ENCODE measurements at regions not wholly inside any gene's neighbourhood (a gene's known extent, or its start where the extent isn't known, plus 50 kb on each side); places are given as distances from the start of the nearest gene placed in this dataset.

GRCh38 chr2:6418291-6418690 lies 447.4 kb downstream of the CMPK2 start:
- Histone ChIP-seq H3K36me3 (replicated peaks; ENCODE audit: control insufficient read depth, insufficient read depth, low read length) (no peaks in the 10 kb centered on the region), H3K27me3 (ENCODE audit: control insufficient read depth, insufficient read depth, low read length) (no peaks in the 10 kb centered on the region), H3K4me3 (ENCODE audit: insufficient read depth, low read depth, low read length) (no peak overlapping the region)
- no peak for DNase-seq

DNA sequence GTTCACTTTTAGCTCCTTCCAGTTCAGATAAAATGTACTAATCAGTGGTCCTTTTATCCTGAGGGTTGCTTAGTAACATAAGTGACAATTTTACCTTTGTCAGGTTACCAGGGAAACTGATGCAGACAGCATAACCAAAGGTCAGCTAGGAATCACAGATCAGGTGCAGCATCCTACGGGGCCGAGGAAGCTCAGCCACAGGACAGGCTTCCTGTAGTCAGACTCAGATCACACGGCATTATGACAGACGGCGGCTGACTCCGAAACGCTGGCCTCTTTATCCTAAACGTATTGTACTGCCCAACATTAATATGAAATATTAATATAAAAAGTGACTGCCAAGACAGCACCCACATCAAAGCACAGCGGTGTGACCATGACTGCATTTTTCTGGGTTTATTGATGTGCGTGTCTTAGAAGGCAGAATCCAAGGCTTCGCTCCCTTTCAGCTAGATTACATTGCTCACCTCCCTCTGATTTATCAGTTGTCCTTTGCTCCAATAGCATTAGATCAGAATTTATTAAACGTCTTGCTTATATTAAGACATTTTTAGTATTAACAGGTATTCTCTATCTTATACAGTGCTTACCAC lies 444.5 kb downstream of the CMPK2 start:
- H3K4me3 ChIP-seq (ENCODE audit: insufficient read depth, low read depth, low read length): no peak overlapping the region
- no peaks in the 10 kb centered on the region for H3K27me3 ChIP-seq (ENCODE audit: control insufficient read depth, insufficient read depth, low read length)
- no peak for DNase-seq
- no peaks in the 10 kb centered on the region for H3K36me3 ChIP-seq (replicated peaks; ENCODE audit: control insufficient read depth, insufficient read depth, low read length)

DNA sequence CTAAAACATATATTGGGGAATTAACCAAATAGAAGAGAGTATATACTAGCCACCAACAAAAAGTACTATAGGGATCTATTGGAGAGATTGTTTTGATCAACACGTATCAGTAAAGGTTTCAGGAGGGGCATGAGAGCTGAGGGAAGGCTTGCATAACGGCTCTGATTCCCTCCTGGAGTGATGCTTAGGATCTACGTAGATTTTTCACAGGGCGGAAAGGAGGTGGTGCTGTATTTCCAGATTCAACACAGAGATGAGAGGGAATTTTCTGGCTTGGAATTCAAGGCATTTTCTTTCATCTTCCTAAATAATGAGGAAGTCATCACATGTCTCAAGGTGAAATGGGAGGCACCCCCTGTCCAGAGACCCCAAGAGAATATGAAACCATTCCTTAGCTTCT lies 443.8 kb downstream of the CMPK2 start:
- Histone ChIP-seq H3K36me3 (replicated peaks; ENCODE audit: control insufficient read depth, insufficient read depth, low read length) (no peaks in the 10 kb centered on the region), H3K4me3 (ENCODE audit: insufficient read depth, low read depth, low read length) (no peak overlapping the region), H3K27me3 (ENCODE audit: control insufficient read depth, insufficient read depth, low read length) (no peaks in the 10 kb centered on the region)
- DNase-seq: no peak

GRCh38 chr2:6423157-6423556 lies 442.6 kb downstream of the CMPK2 start:
- H3K4me3 ChIP-seq (ENCODE audit: insufficient read depth, low read depth, low read length): no peak overlapping the region
- no peak for DNase-seq
- H3K27me3 ChIP-seq (ENCODE audit: control insufficient read depth, insufficient read depth, low read length): no peaks in the 10 kb centered on the region
- no peaks in the 10 kb centered on the region for H3K36me3 ChIP-seq (replicated peaks; ENCODE audit: control insufficient read depth, insufficient read depth, low read length)

- no peak for DNase-seq
- no peak overlapping the region for H3K4me3 ChIP-seq (ENCODE audit: insufficient read depth, low read depth, low read length)
- no peaks in the 10 kb centered on the region for H3K27me3 ChIP-seq (ENCODE audit: control insufficient read depth, insufficient read depth, low read length)
- no peaks in the 10 kb centered on the region for H3K36me3 ChIP-seq (replicated peaks; ENCODE audit: control insufficient read depth, insufficient read depth, low read length)
Observed at GRCh38 chr2:6423944-6424343, 441.8 kb downstream of the CMPK2 start.

- DNase-seq: no peak
- no peaks in the 10 kb centered on the region for H3K36me3 ChIP-seq (replicated peaks; ENCODE audit: control insufficient read depth, insufficient read depth, low read length)
- H3K4me3 ChIP-seq (ENCODE audit: insufficient read depth, low read depth, low read length): no peak overlapping the region
- no peaks in the 10 kb centered on the region for H3K27me3 ChIP-seq (ENCODE audit: control insufficient read depth, insufficient read depth, low read length)
Observed at GRCh38 chr2:6425032-6425431, 440.7 kb downstream of the CMPK2 start.

DNA sequence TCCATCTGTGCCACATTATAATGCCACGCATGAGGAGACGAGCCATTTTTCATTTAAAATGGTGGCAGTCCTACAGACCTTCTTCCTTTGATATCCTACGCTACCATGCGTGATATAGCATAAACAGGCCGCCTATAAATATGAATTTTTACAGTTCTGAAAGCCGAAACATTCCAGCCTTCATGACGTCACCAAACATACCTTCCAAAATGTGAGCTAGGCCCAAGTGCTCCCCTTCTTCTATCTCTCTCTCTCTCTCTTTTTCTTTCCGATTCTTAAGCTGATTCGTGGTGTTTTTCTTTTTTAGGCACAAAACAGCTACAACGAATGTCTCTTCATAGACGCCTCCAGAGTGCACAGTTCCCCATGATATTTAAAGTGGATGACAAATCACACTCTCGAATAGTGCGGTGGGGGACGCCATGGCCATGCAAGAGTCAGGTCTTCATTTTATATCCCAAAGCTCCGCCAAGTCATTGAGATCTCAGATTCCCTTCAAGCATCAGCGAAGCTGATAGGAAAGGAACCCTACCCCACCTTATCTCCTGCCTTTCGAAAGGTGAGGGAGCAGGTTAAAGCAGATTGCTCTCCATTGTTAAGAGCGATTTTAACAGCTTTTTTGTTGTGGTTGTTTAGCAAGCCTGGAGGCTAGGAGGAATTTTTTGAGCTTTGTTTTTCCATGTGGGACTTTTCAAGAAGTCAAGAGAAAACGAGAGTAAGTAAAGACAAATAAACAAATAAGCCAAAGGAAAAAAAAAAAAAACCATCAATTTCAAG lies 436.3 kb downstream of the CMPK2 start:
- Histone ChIP-seq H3K36me3 (replicated peaks; ENCODE audit: control insufficient read depth, insufficient read depth, low read length) (no peaks in the 10 kb centered on the region), H3K4me3 (ENCODE audit: insufficient read depth, low read depth, low read length) (no peak overlapping the region)
- DNase-seq: no peak

DNA sequence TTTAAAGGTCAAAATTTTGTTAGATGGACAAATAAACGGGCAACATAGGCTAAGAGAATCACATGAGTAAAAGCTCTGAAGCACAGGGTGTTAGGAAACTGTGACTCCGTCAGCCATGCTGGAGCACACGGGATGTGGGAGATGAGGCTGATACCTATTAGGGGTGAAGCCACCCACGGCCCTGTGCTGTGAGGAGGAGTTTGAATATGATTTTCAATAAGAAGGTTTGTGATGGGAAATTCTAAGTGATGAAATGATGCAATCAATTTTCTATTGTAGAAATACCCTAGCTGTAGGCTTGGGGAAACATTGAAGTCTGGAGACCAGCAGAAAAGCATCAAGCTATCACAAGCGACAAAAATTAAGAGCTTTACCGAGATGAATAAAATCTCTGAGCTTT lies 431.3 kb downstream of the CMPK2 start:
- no peak for DNase-seq
- Histone ChIP-seq H3K27me3 (ENCODE audit: control insufficient read depth, insufficient read depth, low read length) (no peaks in the 10 kb centered on the region), H3K4me3 (ENCODE audit: insufficient read depth, low read depth, low read length) (no peak overlapping the region), H3K36me3 (replicated peaks; ENCODE audit: control insufficient read depth, insufficient read depth, low read length) (no peaks in the 10 kb centered on the region)

More for the DNA sequence above, 436.3 kb downstream of the CMPK2 start:
- no peaks in the 10 kb centered on the region for H3K27me3 ChIP-seq (ENCODE audit: control insufficient read depth, insufficient read depth, low read length)

DNA sequence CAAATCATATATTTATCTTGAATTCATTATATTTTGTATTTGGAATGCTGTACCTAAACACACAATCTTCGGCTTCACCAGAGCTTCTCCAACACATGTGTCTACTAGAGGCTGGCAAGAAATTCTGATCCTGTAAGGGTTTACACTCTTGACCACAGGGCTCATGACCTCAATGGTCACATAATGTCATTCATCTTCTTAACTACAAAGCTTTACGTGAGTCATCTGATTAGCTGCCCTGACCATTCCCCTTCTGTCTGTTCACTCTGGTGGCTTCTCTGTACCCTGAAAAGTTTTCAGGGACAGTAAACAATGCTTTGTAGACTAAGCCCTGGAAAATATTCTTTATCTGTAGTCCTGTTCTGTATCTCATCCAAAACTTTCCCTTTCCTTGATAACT lies 423.9 kb downstream of the CMPK2 start:
- Histone ChIP-seq H3K36me3 (replicated peaks; ENCODE audit: control insufficient read depth, insufficient read depth, low read length) (no peaks in the 10 kb centered on the region), H3K4me3 (ENCODE audit: insufficient read depth, low read depth, low read length) (no peak overlapping the region), H3K27me3 (ENCODE audit: control insufficient read depth, insufficient read depth, low read length) (no peaks in the 10 kb centered on the region)
- no peak for DNase-seq

- Histone ChIP-seq H3K4me3 (ENCODE audit: insufficient read depth, low read depth, low read length) (no peak overlapping the region), H3K36me3 (replicated peaks; ENCODE audit: control insufficient read depth, insufficient read depth, low read length) (no peaks in the 10 kb centered on the region), H3K27me3 (ENCODE audit: control insufficient read depth, insufficient read depth, low read length) (no peaks in the 10 kb centered on the region)
- no peak for DNase-seq
Observed at GRCh38 chr2:6442252-6442985, 423.3 kb downstream of the CMPK2 start.

- Histone ChIP-seq H3K36me3 (replicated peaks; ENCODE audit: control insufficient read depth, insufficient read depth, low read length) (no peaks in the 10 kb centered on the region), H3K4me3 (ENCODE audit: insufficient read depth, low read depth, low read length) (no peak overlapping the region), H3K27me3 (ENCODE audit: control insufficient read depth, insufficient read depth, low read length) (no peaks in the 10 kb centered on the region)
- no peak for DNase-seq
Observed at GRCh38 chr2:6443061-6443823, 422.5 kb downstream of the CMPK2 start.

- H3K27me3 ChIP-seq (ENCODE audit: control insufficient read depth, insufficient read depth, low read length): no peaks in the 10 kb centered on the region
- DNase-seq: no peak
- no peaks in the 10 kb centered on the region for H3K36me3 ChIP-seq (replicated peaks; ENCODE audit: control insufficient read depth, insufficient read depth, low read length)
- H3K4me3 ChIP-seq (ENCODE audit: insufficient read depth, low read depth, low read length): no peak overlapping the region
Observed at GRCh38 chr2:6444514-6444913, 421.2 kb downstream of the CMPK2 start.

- H3K27me3 ChIP-seq (ENCODE audit: control insufficient read depth, insufficient read depth, low read length): no peaks in the 10 kb centered on the region
- H3K4me3 ChIP-seq (ENCODE audit: insufficient read depth, low read depth, low read length): no peak overlapping the region
- no peak for DNase-seq
- no peaks in the 10 kb centered on the region for H3K36me3 ChIP-seq (replicated peaks; ENCODE audit: control insufficient read depth, insufficient read depth, low read length)
Observed at GRCh38 chr2:6445156-6445555, 420.6 kb downstream of the CMPK2 start.

DNA sequence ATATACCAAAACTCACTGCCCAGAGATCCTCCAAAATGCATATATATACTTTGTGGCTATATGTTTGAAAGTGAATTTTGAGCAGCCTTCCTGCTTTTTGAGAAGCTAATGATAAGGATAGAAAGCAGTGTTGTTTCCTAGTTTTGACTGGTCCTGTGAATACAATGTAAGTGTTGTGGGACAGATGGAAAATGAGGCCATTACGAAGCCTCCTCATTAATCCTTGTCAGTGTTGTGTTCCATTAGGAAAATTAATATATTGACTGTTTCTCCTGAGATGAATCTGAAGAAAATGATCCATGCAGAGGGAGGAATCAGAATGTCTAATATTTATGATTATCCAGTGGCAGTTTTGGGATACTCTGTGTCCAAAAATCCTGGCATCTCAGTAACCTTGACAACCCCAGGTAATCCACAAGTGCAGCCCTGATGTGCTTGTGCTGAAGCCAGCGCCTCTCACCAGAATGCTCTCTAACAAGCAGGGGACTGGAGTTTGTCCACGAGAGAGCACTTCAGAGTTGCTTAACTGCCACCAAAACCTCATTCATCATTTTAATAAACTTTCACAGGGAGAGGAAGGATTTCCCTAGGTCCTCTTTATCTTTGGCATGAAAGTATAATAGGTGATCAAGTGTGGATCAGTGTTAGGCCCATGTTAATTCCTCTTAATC lies 418.6 kb downstream of the CMPK2 start:
- Histone ChIP-seq H3K4me3 (ENCODE audit: insufficient read depth, low read depth, low read length) (no peak overlapping the region), H3K36me3 (replicated peaks; ENCODE audit: control insufficient read depth, insufficient read depth, low read length) (no peaks in the 10 kb centered on the region), H3K27me3 (ENCODE audit: control insufficient read depth, insufficient read depth, low read length) (no peaks in the 10 kb centered on the region)
- no peak for DNase-seq
